WTC11 (cell line): ENCODE measurements at regions not wholly inside any gene's neighbourhood (a gene's known extent, or its start where the extent isn't known, plus 50 kb on each side); places are given as distances from the start of the nearest gene placed in this dataset.

ENCODE experiments used
- ATAC-seq: fragments of 200-7000 bp; cut with Tn5 transposase; 2 replicates; pipeline ENCODE4 v1.10.0; 2021; ENCODE audit warnings: mild to moderate bottlenecking, moderate library complexity
- CTCF ChIA-PET: fragments of 300-600 bp; sonication (Branson Sonifier 250); formaldehyde crosslinking; loops from one replicate; lab custom pipeline; 2021; ENCODE audit warnings: antibody characterized with exemption; lab: Charles Lee
- POLR2A ChIA-PET: fragments of 350-600 bp; sonication (Branson Sonifier 250); formaldehyde crosslinking; loops from one replicate; lab custom pipeline; 2021; ENCODE audit warnings: antibody characterized with exemption; lab: Charles Lee
- DNase-seq: peaks from one replicate; pipeline ENCODE4 v3.0.0; 2021; ENCODE audit warnings: low spot score
- H3K27ac Mint-ChIP-seq: 2 replicates; pipeline ENCODE4 v1.8.0; 2021; ENCODE audit warnings: mixed read lengths
- H3K27me3 Mint-ChIP-seq: 2 replicates; pipeline ENCODE4 v1.8.0; 2021; ENCODE audit warnings: low read depth, mild to moderate bottlenecking, moderate library complexity, mixed read lengths
- H3K36me3 Mint-ChIP-seq: 2 replicates; pipeline ENCODE4 v1.8.0; 2021; ENCODE audit warnings: mixed read lengths
- H3K4me1 Mint-ChIP-seq: 2 replicates; pipeline ENCODE4 v1.8.0; 2022; ENCODE audit warnings: mixed read lengths
- H3K4me3 Mint-ChIP-seq: 2 replicates; pipeline ENCODE4 v1.8.0; 2021; ENCODE audit warnings: mild to moderate bottlenecking, moderate library complexity, mixed read lengths
- H3K9me3 Mint-ChIP-seq: 2 replicates; pipeline ENCODE4 v1.8.0; 2021; ENCODE audit warnings: mixed read lengths
- AFF4 ChIP-seq: sonication (generic); formaldehyde crosslinking; IDR thresholded peaks from 2 replicates; pipeline ENCODE4 v1.8.1; 2023; ENCODE audit warnings: mild to moderate bottlenecking, missing genetic modification reagents, borderline replicate concordance
- ATF3 ChIP-seq: sonication (generic); formaldehyde crosslinking; conservative IDR thresholded peaks from 2 replicates; pipeline ENCODE4 v1.8.1; 2022; ENCODE audit warnings: mild to moderate bottlenecking, missing genetic modification reagents
- CBFB ChIP-seq: sonication (generic); formaldehyde crosslinking; IDR thresholded peaks from 2 replicates; pipeline ENCODE4 v1.8.1; 2022; ENCODE audit warnings: mild to moderate bottlenecking, low read depth, missing genetic modification reagents
- CDX4 ChIP-seq: fragments of 250-450 bp; sonication (Bioruptor Pico); IDR thresholded peaks from 2 replicates; pipeline ENCODE4 v1.9.0; 2021; ENCODE audit warnings: moderate library complexity, mild to moderate bottlenecking, inconsistent platforms, borderline replicate concordance
- CREM ChIP-seq: sonication (generic); formaldehyde crosslinking; IDR thresholded peaks from 2 replicates; pipeline ENCODE4 v1.8.1; 2022; ENCODE audit warnings: mild to moderate bottlenecking, missing genetic modification reagents, moderate library complexity
- E2F4 ChIP-seq: sonication (generic); formaldehyde crosslinking; IDR thresholded peaks from 2 replicates; pipeline ENCODE4 v1.8.1; 2022; ENCODE audit warnings: low read depth, mild to moderate bottlenecking, moderate library complexity, missing genetic modification reagents, borderline replicate concordance
- E2F5 ChIP-seq: sonication (generic); formaldehyde crosslinking; IDR thresholded peaks from 2 replicates; pipeline ENCODE4 v1.8.1; 2022; ENCODE audit warnings: mild to moderate bottlenecking, moderate library complexity, missing genetic modification reagents
- EMX1 ChIP-seq: fragments of 250-450 bp; sonication (Bioruptor Pico); IDR thresholded peaks from 2 replicates; pipeline ENCODE4 v1.8.0; 2021; ENCODE audit warnings: mild to moderate bottlenecking
- FOXP1 ChIP-seq: sonication (generic); formaldehyde crosslinking; IDR thresholded peaks from 2 replicates; pipeline ENCODE4 v1.8.0; 2022; ENCODE audit warnings: missing genetic modification reagents, mild to moderate bottlenecking, moderate library complexity, borderline replicate concordance
- HMGXB4 ChIP-seq: sonication (generic); formaldehyde crosslinking; IDR thresholded peaks from 2 replicates; pipeline ENCODE4 v1.8.1; 2023; ENCODE audit warnings: mild to moderate bottlenecking, moderate library complexity, missing genetic modification reagents
- IRF2 ChIP-seq: sonication (generic); formaldehyde crosslinking; IDR thresholded peaks from 2 replicates; pipeline ENCODE4 v1.8.0; 2022; ENCODE audit warnings: low read depth, missing genetic modification reagents, borderline replicate concordance
- JAZF1 ChIP-seq: fragments of 250-450 bp; sonication (Bioruptor Pico); IDR thresholded peaks from 2 replicates; pipeline ENCODE4 v1.9.0; 2021; ENCODE audit warnings: moderate library complexity, mild to moderate bottlenecking, inconsistent platforms
- KAT7 ChIP-seq: sonication (generic); formaldehyde crosslinking; IDR thresholded peaks from 2 replicates; pipeline ENCODE4 v1.8.1; 2023; ENCODE audit warnings: missing genetic modification reagents, mild to moderate bottlenecking, borderline replicate concordance
- MYBL2 ChIP-seq: sonication (generic); formaldehyde crosslinking; IDR thresholded peaks from 2 replicates; pipeline ENCODE4 v1.8.1; 2023; ENCODE audit warnings: mild to moderate bottlenecking, moderate library complexity, missing genetic modification reagents
- NFE2L1 ChIP-seq: sonication (generic); formaldehyde crosslinking; IDR thresholded peaks from 2 replicates; pipeline ENCODE4 v1.8.1; 2023; ENCODE audit warnings: missing genetic modification reagents
- NR1H2 ChIP-seq: sonication (generic); formaldehyde crosslinking; IDR thresholded peaks from 2 replicates; pipeline ENCODE4 v1.9.0; 2021; ENCODE audit warnings: mild to moderate bottlenecking, moderate library complexity, missing genetic modification reagents
- OVOL2 ChIP-seq: fragments of 250-450 bp; sonication (Bioruptor Pico); IDR thresholded peaks from 2 replicates; pipeline ENCODE4 v1.9.0; 2021; ENCODE audit warnings: mild to moderate bottlenecking, borderline replicate concordance
- RELA ChIP-seq: sonication (generic); formaldehyde crosslinking; IDR thresholded peaks from 2 replicates; pipeline ENCODE4 v1.8.1; 2022; ENCODE audit warnings: missing genetic modification reagents, mild to moderate bottlenecking, borderline replicate concordance
- RORB ChIP-seq: fragments of 250-450 bp; sonication (Bioruptor Pico); IDR thresholded peaks from 2 replicates; pipeline ENCODE4 v1.9.0; 2021; ENCODE audit warnings: mild to moderate bottlenecking
- SOX15 ChIP-seq: fragments of 250-450 bp; sonication (Bioruptor Pico); IDR thresholded peaks from 2 replicates; pipeline ENCODE4 v1.9.0; 2021; ENCODE audit warnings: mild to moderate bottlenecking
- SP1 ChIP-seq: sonication (generic); formaldehyde crosslinking; conservative IDR thresholded peaks from 2 replicates; pipeline ENCODE4 v1.8.1; 2022; ENCODE audit warnings: missing genetic modification reagents
- TEAD1 ChIP-seq: sonication (generic); formaldehyde crosslinking; IDR thresholded peaks from 2 replicates; pipeline ENCODE4 v1.8.0; 2022; ENCODE audit warnings: mild to moderate bottlenecking, missing genetic modification reagents
- USF2 ChIP-seq: sonication (generic); formaldehyde crosslinking; IDR thresholded peaks from 2 replicates; pipeline ENCODE4 v1.8.1; 2023; ENCODE audit warnings: mild to moderate bottlenecking, missing genetic modification reagents, moderate library complexity
- ZBTB43 ChIP-seq: sonication (generic); formaldehyde crosslinking; IDR thresholded peaks from 2 replicates; pipeline ENCODE4 v1.8.1; 2023; ENCODE audit warnings: mild to moderate bottlenecking, missing genetic modification reagents
- ZMAT4 ChIP-seq: fragments of 250-450 bp; sonication (Bioruptor Pico); IDR thresholded peaks from 2 replicates; pipeline ENCODE4 v1.9.0; 2021; ENCODE audit warnings: mild to moderate bottlenecking

GRCh38 chr5:178784391-178784790 lies 53.9 kb upstream of the ZNF354A start (continued):
- no peak for TF ChIP-seq ZBTB43 (CRISPR knock-in tag)
- TF ChIP-seq CDX4 (CRISPR knock-in tag): no peak
- TF ChIP-seq KAT7 (CRISPR knock-in tag): no peak
- TF ChIP-seq CBFB (CRISPR knock-in tag): no peak
- TF ChIP-seq NFE2L1 (CRISPR knock-in tag): no peak
- no peak for TF ChIP-seq USF2
- TF ChIP-seq SOX15 (CRISPR knock-in tag): no peak
- TF ChIP-seq RORB (CRISPR knock-in tag): no peak
- TF ChIP-seq HMGXB4 (CRISPR knock-in tag): no peak
- no peak for TF ChIP-seq JAZF1 (CRISPR knock-in tag)
- TF ChIP-seq, all 79 proteins: peak for 0

GRCh38 chr5:178781936-178782335 lies 51.5 kb upstream of the ZNF354A start:
- DNase-seq: no peak
- no peak for TF ChIP-seq ZBTB43 (CRISPR knock-in tag)
- TF ChIP-seq OVOL2 (CRISPR knock-in tag): no peak
- TF ChIP-seq RORB (CRISPR knock-in tag): no peak
- TF ChIP-seq TEAD1 (CRISPR knock-in tag): no peak
- TF ChIP-seq CREM (CRISPR knock-in tag): no peak
- no peak for TF ChIP-seq FOXP1 (CRISPR knock-in tag)
- TF ChIP-seq RELA (CRISPR knock-in tag): no peak
- no peak for TF ChIP-seq MYBL2
- TF ChIP-seq AFF4: no peak
- TF ChIP-seq IRF2 (CRISPR knock-in tag): no peak
- TF ChIP-seq ATF3: no peak
- no peak for TF ChIP-seq ZMAT4
- no peak for TF ChIP-seq EMX1 (CRISPR knock-in tag)
- no peak for TF ChIP-seq E2F4 (CRISPR knock-in tag)
- no peak for TF ChIP-seq E2F5 (CRISPR knock-in tag)
- no peak for TF ChIP-seq SP1 (CRISPR knock-in tag)
- no peak for TF ChIP-seq NR1H2 (CRISPR knock-in tag)
- TF ChIP-seq KAT7 (CRISPR knock-in tag): no peak
- ATAC-seq: no peak
- H3K9me3 Mint-ChIP-seq: no peaks in the 10 kb centered on the region
- H3K27ac Mint-ChIP-seq: no peak overlapping the region
- CTCF ChIA-PET: no interaction called here
- POLR2A ChIA-PET: no interaction called here
- H3K36me3 Mint-ChIP-seq: peaks cover 18% of the 10 kb centered on the region; the same call in 1 of the 2 replicates
- H3K27me3 Mint-ChIP-seq: no peaks in the 10 kb centered on the region
- no peaks in the 10 kb centered on the region for H3K4me1 Mint-ChIP-seq
- H3K4me3 Mint-ChIP-seq: no peak overlapping the region
